SU-DHL-6 (cell line): ENCODE measurements at regions not wholly inside any gene's neighbourhood (a gene's known extent, or its start where the extent isn't known, plus 50 kb on each side); places are given as distances from the start of the nearest gene placed in this dataset.

Experiments
- H2AFZ ChIP-seq: fragments of 200-600 bp; sonication (generic); 2 replicates; pipeline ENCODE4 v1.6.1; 2014; ENCODE audit warnings: low read depth, mild to moderate bottlenecking, moderate library complexity, mixed read lengths, antibody characterized with exemption, low read length; ENCODE audit not compliant: severe bottlenecking
- H3F3A ChIP-seq: fragments of 200-600 bp; shearing (Covaris generic); 2 replicates; pipeline ENCODE4 v1.6.0; 2016; ENCODE audit warnings: antibody characterized with exemption, mild to moderate bottlenecking; ENCODE audit not compliant: insufficient read depth
- H3K27ac ChIP-seq: fragments of 200-600 bp; sonication (generic); 2 replicates; pipeline ENCODE4 v1.5.1; 2016; ENCODE audit warnings: low read depth, mild to moderate bottlenecking, low read length, moderate library complexity, mixed read lengths
- H3K27me3 ChIP-seq: fragments of 200-600 bp; sonication (generic), shearing (Covaris generic); 2 replicates; pipeline ENCODE4 v1.6.0; 2014; ENCODE audit warnings: mild to moderate bottlenecking, low read length
- H3K36me3 ChIP-seq: fragments of 200-600 bp; sonication (generic); 2 replicates; pipeline ENCODE4 v1.6.1; 2014; ENCODE audit warnings: mild to moderate bottlenecking, low read length, mixed read lengths
- H3K4me2 ChIP-seq: fragments of 300-600, 200-600 bp; shearing (Covaris generic), sonication (generic); 2 replicates; pipeline ENCODE4 v1.6.0; 2014; ENCODE audit warnings: low read length, low read depth, mild to moderate bottlenecking; ENCODE audit not compliant: poor library complexity, severe bottlenecking
- H3K4me3 ChIP-seq: fragments of 200-600 bp; sonication (generic); 2 replicates; pipeline ENCODE4 v1.5.1; 2014; ENCODE audit warnings: antibody characterized with exemption, low read length, mild to moderate bottlenecking, mixed read lengths; ENCODE audit not compliant: insufficient read depth, poor library complexity, severe bottlenecking
- H3K79me2 ChIP-seq: fragments of 200-600 bp; sonication (generic); 2 replicates; pipeline ENCODE4 v1.6.1; 2014; ENCODE audit warnings: mild to moderate bottlenecking, low read length, moderate library complexity; ENCODE audit not compliant: insufficient read depth
- H3K9ac ChIP-seq: fragments of 200-600 bp; sonication (generic); 2 replicates; pipeline ENCODE4 v1.7.0; 2014; ENCODE audit warnings: mild to moderate bottlenecking, low read length
- H3K9me2 ChIP-seq: fragments of 200-600 bp; sonication (generic); replicated peaks from 2 replicates; pipeline ENCODE4 v1.6.1; 2014; ENCODE audit warnings: low read length; ENCODE audit not compliant: insufficient read depth
- H3K9me3 ChIP-seq: fragments of 200-600 bp; sonication (generic); 2 replicates; pipeline ENCODE4 v1.6.1; 2014; ENCODE audit warnings: low read length, mixed read lengths; ENCODE audit not compliant: insufficient read depth
- H4K20me1 ChIP-seq: fragments of 200-600 bp; sonication (generic); 2 replicates; pipeline ENCODE4 v1.6.1; 2014; ENCODE audit warnings: low read depth, mild to moderate bottlenecking, antibody characterized with exemption, low read length, moderate library complexity, mixed read lengths
- CTCF ChIP-seq: fragments of 200-600 bp; sonication (generic); IDR thresholded peaks from one replicate; pipeline ENCODE4 v1.5.1; 2017; ENCODE audit warnings: antibody characterized with exemption, mild to moderate bottlenecking, low read length, moderate library complexity; ENCODE audit not compliant: insufficient read depth, poor library complexity, severe bottlenecking
- EZH2phosphoT487 ChIP-seq: fragments of 200-600 bp; sonication (generic), shearing (Covaris generic); conservative IDR thresholded peaks from 2 replicates; pipeline ENCODE4 v1.6.1; 2018; ENCODE audit warnings: mild to moderate bottlenecking, antibody characterized with exemption, low read length, moderate library complexity, mixed read lengths

- no peaks in the 10 kb centered on the region for H3K9me3 ChIP-seq
- H3K9me2 ChIP-seq, result no peaks in the 10 kb centered on the region
- no peak overlapping the region for H3K4me2 ChIP-seq
- H3K79me2 ChIP-seq, result no peaks in the 10 kb centered on the region
- H3K4me3 ChIP-seq, result no peak overlapping the region
- H3K27me3 ChIP-seq, result no peaks in the 10 kb centered on the region
- TF ChIP-seq EZH2phosphoT487 (no peak), CTCF (no peak)
- no peak overlapping the region for H3K27ac ChIP-seq
- no peaks in the 10 kb centered on the region for H3K36me3 ChIP-seq
- H2AFZ ChIP-seq, result no peak overlapping the region
- no peaks in the 10 kb centered on the region for H3F3A ChIP-seq
- H3K9ac ChIP-seq, result no peak overlapping the region
- H4K20me1 ChIP-seq, result no peaks in the 10 kb centered on the region
These were observed 118.3 kb upstream of the ATF7IP start for GRCh38 chr12:14247166-14247565.

GRCh38 chr12:14249368-14249767, 116.1 kb upstream of the ATF7IP start:
- Histone ChIP-seq H3K36me3 (no peaks in the 10 kb centered on the region), H3K9me3 (no peaks in the 10 kb centered on the region), H3K79me2 (no peaks in the 10 kb centered on the region), H3F3A (no peaks in the 10 kb centered on the region), H3K27ac (no peak overlapping the region), H3K27me3 (no peaks in the 10 kb centered on the region), H3K9me2 (no peaks in the 10 kb centered on the region), H4K20me1 (no peaks in the 10 kb centered on the region), H3K9ac (no peak overlapping the region), H2AFZ (no peak overlapping the region), H3K4me3 (no peak overlapping the region), H3K4me2 (no peak overlapping the region)
- TF ChIP-seq EZH2phosphoT487 (no peak), CTCF (no peak)

DNA sequence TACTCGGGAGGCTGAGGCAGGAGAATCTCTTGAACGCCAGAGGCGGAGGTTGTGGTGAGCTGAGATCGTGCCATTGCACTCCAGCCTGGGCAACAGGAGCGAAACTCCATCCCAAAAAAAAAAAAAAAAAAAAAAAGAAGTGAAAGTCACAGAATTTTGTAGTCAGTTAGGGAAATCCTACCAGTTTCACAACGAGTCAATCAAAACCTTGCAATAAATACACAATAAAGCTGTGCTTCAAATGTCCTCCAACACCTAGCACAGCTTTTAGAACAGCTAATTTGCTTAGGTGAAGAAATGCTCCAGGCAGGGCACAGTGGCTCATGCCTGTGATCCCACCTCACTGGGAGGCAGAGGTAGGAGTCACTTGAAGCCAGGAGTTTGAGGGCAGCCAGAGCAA, 112.8 kb upstream of the ATF7IP start:
- H3K27ac ChIP-seq, result no peak overlapping the region
- TF ChIP-seq EZH2phosphoT487, result no peak
- no peak for TF ChIP-seq CTCF
- no peaks in the 10 kb centered on the region for H3K36me3 ChIP-seq

More for the DNA sequence above, 112.8 kb upstream of the ATF7IP start:
- Histone ChIP-seq H3K9me3 (no peaks in the 10 kb centered on the region), H4K20me1 (no peaks in the 10 kb centered on the region), H3K4me3 (no peak overlapping the region), H3K9ac (no peak overlapping the region), H3K4me2 (no peak overlapping the region), H2AFZ (no peak overlapping the region), H3K9me2 (no peaks in the 10 kb centered on the region), H3K27me3 (no peaks in the 10 kb centered on the region), H3K79me2 (no peaks in the 10 kb centered on the region), H3F3A (peaks cover 9% of the 10 kb centered on the region)
